ENCODE measurements at regions not wholly inside any gene's neighbourhood (a gene's known extent, or its start where the extent isn't known, plus 50 kb on each side); places are given as distances from the start of the nearest gene placed in this dataset.

DNA sequence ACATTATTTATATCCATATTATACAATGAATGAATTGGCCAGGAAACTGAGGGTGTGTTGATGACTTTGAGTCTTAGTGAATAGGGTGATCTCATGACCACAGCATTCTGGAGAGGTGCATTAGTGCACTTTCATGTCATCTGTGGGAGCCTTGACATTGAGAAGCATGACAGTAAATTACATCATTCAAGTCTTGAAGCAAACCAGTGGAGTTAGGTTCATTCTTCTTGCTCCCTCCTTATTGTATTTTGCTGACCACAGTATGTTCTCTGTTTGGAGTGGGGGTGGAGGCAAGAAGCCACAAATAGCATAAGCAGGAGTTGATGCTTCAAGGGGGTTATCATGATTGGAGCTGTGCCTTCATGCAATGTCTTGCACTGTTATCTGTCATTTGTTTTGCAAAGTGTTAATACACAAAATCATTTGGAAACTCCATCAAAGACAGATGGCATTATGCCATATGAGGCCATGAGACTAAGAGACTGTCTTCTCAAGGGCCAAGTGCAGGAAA, 680.2 kb downstream of the NYAP2 start:
- no peak for DNase-seq (ENCODE audit: low spot score)

DNA sequence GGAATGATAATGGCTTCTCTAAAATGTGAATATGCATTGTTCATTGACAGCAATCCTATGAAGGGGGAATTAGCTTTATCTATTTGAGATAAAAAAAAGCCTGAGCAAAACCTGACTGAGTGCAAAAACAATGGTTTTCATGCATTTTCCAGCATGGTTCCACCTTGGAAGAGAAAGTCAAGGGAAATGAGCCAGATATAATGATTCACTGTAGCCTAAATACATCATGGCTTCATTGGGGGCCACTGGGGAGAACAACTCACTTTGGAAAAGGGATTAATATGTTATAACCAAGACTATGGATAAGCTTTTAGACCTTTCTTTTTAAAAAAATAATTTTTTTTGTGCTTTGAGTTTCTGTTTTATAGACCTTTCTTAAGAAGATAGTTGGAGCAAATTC, 679.7 kb downstream of the NYAP2 start:
- no peak for DNase-seq (ENCODE audit: low spot score)

- no peak for DNase-seq (ENCODE audit: low spot score)
Measured at GRCh38 chr2:226078666-226079065, 679.2 kb downstream of the NYAP2 start.

DNA sequence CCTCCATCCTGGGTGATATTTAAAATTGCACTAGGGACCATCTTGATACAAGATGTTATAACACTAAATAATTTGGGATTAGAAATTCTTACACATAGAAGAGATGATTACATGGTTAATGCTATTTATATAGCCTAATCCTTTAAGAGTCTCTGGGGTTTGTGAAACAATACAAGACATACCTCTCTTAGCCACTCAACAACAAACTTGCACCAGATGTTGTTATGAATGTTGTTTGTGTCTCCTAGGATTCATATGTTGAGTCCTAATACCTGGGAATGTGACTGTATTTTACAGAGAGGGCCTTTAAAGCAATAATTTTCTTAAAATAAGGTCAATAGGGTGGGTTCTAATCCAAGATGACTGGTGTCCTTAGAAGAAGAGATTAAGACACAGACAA, 678.3 kb downstream of the NYAP2 start:
- no peak for DNase-seq (ENCODE audit: low spot score)

- DNase-seq (ENCODE audit: low spot score) = no peak
Measured at GRCh38 chr2:226077031-226077430, 677.5 kb downstream of the NYAP2 start.

GRCh38 chr2:226076529-226076928, 677.0 kb downstream of the NYAP2 start:
- DNase-seq (ENCODE audit: low spot score) = no peak

DNA sequence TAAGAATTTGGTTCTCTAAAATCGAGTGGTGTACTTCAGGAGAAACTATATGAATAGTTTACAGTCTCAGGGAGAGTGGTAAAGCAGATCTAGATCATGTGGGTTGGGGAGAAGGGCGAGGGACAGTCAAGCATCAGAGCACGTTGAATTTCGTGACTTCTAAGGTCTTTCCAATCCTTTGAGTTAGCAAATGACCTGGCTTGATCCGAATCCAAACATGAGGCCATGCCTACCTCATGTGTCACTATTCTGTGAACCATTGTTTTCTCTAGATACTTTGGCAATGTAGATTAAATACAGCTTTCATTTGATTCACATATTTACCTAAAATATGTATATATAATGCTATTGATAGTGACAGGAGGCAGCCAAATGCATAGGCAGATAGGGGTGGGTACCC, 674.9 kb downstream of the NYAP2 start:
- DNase-seq (ENCODE audit: low spot score) = no peak

- no peak for DNase-seq (ENCODE audit: low spot score)
Measured at GRCh38 chr2:226073496-226074160, 674.1 kb downstream of the NYAP2 start.

DNA sequence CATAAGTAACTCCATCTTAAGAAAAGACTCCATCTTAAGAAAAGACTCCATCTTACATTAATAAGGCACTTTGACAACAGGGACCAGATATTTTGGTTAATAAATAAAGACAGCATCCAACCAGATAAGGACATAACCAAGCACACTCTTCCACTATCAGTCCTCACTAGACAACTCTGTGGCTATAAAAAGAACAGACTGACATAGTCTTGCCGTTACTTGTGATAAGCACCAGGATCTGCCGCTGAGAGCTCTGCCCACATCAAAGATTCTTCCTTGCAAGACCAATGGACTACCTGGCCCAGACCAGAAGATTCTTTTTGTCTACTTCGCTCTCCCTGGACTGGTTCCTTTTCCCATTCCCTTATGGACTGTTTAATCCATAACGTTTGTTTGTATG, 667.4 kb downstream of the NYAP2 start:
- no peak for DNase-seq (ENCODE audit: low spot score)

DNA sequence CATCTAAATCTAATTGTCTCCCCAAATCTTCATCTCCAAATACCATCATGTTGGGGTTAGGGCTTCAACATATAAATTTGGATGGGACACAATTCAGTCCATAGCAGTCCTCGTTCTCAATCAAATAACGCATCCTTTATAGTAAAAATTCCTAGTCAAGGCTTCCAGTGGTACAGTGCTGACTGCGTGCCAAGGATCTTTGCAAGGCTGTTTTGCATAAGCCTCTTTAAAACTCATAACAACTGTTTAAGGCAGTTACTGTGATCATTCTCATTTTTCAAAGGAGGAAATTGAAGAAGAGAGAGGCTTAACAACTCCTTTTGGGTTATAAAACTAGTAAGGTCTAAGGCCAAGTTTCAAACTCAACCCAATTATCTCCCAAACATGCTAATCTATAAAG, 666.9 kb downstream of the NYAP2 start:
- DNase-seq (ENCODE audit: low spot score) = no peak

GRCh38 chr2:226064932-226065570, 665.5 kb downstream of the NYAP2 start:
- DNase-seq (ENCODE audit: low spot score) = no peak

DNA sequence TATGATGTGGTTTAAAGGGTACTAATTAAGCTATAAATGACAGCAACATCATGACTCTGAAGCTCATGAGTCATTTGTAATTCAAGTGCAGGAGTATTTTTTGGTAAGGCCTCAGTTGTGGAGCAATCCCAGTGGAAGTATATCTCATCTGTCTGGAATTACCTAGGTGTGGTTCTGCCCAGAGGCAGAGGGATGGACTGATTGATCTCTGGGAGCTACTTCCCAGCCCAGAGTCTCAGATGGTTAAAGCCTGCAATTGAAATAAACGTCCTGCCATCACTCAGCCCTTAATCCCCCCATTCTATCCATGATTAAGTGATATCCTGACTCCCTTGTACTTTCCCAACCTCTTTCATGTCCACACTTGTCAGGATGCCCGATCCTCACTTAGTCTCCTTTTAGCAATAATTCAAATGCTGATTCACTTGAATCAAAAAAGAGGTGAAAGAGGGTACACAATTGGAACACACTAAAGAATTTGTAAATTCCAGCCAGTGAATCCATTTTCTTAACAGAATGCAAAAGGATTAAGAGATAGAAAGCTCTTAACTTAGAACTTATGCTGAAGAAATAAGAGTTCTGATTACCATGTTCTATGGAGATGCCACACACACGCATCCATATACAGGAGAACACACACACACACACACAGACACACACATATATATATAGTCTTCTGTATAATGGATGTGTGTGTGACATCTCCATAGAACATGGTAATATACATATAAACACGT, 664.4 kb downstream of the NYAP2 start:
- DNase-seq (ENCODE audit: low spot score) = no peak

- DNase-seq (ENCODE audit: low spot score) = no peak
Measured at GRCh38 chr2:226059961-226060627, 660.6 kb downstream of the NYAP2 start.

- DNase-seq (ENCODE audit: low spot score) = no peak
Measured at GRCh38 chr2:226057914-226058313, 658.4 kb downstream of the NYAP2 start.

DNA sequence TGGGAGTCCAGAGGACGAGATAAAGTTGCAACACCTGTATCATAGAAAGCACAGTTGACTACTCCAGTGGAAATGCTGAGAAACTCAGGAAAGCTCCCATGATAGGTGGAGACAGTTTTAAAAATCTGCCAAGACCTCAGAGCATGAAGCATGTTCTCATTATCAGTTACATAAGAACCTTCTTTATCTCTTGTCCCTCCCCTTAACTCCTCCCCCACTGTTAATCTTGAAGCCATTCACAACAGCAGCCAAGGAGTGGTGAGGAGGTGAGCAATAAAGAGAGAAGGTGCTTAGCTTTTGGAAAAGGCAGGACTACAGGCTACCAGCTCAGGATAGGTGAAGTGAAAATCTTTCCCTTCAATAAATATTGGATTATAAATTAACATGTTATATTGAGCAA, 657.9 kb downstream of the NYAP2 start:
- DNase-seq (ENCODE audit: low spot score) = no peak

DNA sequence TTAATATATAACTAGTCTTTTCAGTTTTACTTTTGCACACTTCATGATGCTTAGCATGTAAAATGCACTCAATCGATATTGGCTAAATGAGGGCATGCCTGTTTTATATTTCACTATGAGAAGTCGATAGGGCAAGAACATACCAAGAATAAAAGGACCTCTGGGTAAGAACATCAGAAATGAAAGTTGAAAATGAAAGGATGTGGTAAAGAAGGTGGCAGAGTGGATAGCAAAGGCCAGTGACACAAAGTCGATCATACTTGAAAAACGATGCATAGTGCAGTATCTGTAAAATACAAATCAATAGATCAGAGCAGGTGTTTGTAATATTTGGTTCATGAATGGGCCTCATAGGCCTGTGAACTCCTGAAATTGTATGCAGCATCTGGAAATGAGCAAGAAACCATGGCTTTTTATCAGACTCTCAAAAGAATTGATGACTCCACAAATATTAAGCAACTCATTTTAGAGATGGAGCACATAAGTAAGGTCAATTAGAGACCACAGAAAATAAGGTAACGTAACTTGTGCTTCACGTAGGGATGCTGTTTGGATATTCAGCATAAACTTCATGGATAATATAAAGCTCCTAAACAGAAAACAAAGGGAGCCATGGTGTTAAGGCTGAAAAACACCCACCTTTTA, 653.4 kb downstream of the NYAP2 start:
- no peak for DNase-seq (ENCODE audit: low spot score)

DNA sequence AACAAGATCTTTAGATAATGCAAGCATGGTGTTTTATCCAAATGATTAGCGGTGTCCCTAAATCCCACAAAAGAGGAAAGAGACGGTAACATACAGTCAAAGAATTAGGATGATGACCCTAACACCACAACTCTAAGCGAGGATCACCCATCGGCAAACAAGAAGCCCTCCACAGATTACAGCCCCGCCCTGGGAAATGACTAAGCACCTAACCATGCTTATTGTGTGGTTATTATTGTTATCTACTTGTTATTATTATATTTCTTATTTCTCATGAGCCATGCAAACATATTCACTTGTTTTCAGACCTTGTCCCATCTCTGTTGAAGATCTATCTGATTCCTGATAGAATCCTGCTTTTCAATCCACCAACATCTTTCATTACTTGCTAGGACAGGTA, 651.3 kb downstream of the NYAP2 start:
- no peak for DNase-seq (ENCODE audit: low spot score)

- DNase-seq (ENCODE audit: low spot score) = no peak
Measured at GRCh38 chr2:226048611-226049010, 649.1 kb downstream of the NYAP2 start.

DNA sequence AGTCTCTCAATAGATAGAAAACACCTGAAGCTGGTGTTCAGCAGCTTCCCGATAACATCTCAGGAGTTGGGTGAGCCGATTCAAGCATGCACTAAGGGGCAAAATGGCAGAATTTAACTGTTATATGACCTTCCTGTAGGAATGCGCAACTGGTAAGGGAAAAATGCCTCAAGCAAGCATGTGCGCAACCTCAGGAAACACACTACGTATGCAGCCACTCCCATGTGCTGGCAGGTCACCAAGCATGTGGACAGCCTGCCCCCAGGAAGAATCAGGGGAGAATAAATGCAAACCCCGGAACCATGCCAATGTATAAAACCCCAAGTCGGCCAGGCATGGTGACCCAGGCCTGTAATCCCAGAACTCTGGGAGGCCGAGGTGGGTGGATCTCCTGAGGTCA, 645.6 kb downstream of the NYAP2 start:
- DNase-seq (ENCODE audit: low spot score) = no peak

DNA sequence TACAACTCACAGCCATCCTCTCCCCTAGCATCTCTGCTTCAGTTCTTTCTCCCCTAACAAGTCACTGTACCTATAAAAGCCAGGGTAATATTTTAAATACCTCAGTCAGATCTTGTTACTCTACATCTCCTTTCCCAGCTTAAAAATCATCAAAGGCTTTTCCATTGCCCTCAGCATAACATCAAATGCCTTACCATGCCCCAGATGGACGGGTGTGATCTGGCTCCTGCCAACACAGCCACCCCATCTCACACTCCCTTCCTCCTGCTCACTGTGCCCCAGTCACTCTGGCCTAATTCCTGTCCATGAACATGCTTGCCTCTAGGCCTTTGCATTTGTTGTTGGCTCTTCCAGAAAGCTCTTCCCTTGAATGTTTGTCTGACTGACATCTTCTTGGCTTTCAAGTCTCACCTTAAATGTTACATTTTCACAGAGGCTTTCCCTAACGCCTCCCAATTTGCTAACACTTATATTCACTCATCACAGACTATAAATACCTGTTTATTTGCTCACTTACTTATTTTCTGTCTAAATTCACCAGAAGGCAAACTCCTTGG, 640.9 kb downstream of the NYAP2 start:
- DNase-seq (ENCODE audit: low spot score) = no peak

GRCh38 chr2:226037526-226037925, 638.0 kb downstream of the NYAP2 start:
- DNase-seq (ENCODE audit: low spot score) = no peak

Measured in hematopoietic multipotent progenitor cell treated with erythropoietin and hydrocortisone succinate and interleukin-3 and kit ligand, for 17 days (in vitro differentiated cells).